Breast epithelium (tissue), 3 donors: ENCODE measurements at regions not wholly inside any gene's neighbourhood (a gene's known extent, or its start where the extent isn't known, plus 50 kb on each side); places are given as distances from the start of the nearest gene placed in this dataset.

Experiments
- CTCF ChIP-seq, 3 donors: fragments of 450-650 bp; IDR thresholded peaks; one replicate each; pipeline ENCODE4 v1.5.1; 2016 to 2017; ENCODE audit warnings: antibody characterized with exemption in 3 of 3, mild to moderate bottlenecking in 3 of 3, moderate library complexity in 3 of 3
- POLR2A ChIP-seq: fragments of 450-650 bp; IDR thresholded peaks from one replicate; pipeline ENCODE4 v1.6.1; 2016; ENCODE audit warnings: antibody characterized with exemption, mild to moderate bottlenecking, moderate library complexity
- POLR2AphosphoS5 ChIP-seq, 3 donors: sonication (generic); formaldehyde crosslinking; IDR thresholded peaks; one replicate each; pipeline ENCODE4 v1.6.1; 2017; ENCODE audit warnings: antibody characterized with exemption in 3 of 3

GRCh38 chr14:106840991-106841390 lies 1314.6 kb downstream of the TMEM121 start:
- TF ChIP-seq CTCF (IDR thresholded peaks at IDR 0.05) (no peak), POLR2AphosphoS5 (IDR thresholded peaks at IDR 0.05) (no peak), POLR2A (no peak)
